ENCODE measurements at regions not wholly inside any gene's neighbourhood (a gene's known extent, or its start where the extent isn't known, plus 50 kb on each side); places are given as distances from the start of the nearest gene placed in this dataset.
A peak's percentile ranks its signal among the peaks of the same experiment; 100 is the strongest.
"Not testable (repeated sequence)": the region's sequence is repeated elsewhere in the genome, so short reads cannot be mapped to it uniquely, and the experiment has no call there.

- peak; percentile 43 for TF ChIP-seq CTCF (IDR thresholded peaks at IDR 0.05; ENCODE audit: insufficient read depth, low read length, poor library complexity, severe bottlenecking)
- TF ChIP-seq EZH2phosphoT487 (conservative IDR thresholded peaks at IDR 0.05; ENCODE audit: low read length): not testable (repeated sequence)
Measured at GRCh38 chr5:50513028-50513457, 72.0 kb upstream of the EMB start.
